GM12891 (cell line): ENCODE measurements at regions not wholly inside any gene's neighbourhood (a gene's known extent, or its start where the extent isn't known, plus 50 kb on each side); places are given as distances from the start of the nearest gene placed in this dataset.

ENCODE experiments used
- POLR2AphosphoS5 ChIP-seq: IDR thresholded peaks from 2 replicates; pipeline ENCODE4 v1.6.1; 2011; ENCODE audit warnings: low read depth, low read length, control low read depth
- SPI1 ChIP-seq: IDR thresholded peaks from 2 replicates; pipeline ENCODE4 v1.6.1; 2011; ENCODE audit warnings: low read depth, low read length, control low read depth

GRCh38 chr5:88557131-88557530 is 288.5 kb upstream of the TMEM161B start:
- TF ChIP-seq POLR2AphosphoS5 (no peak), SPI1 (no peak)
